ENCODE measurements at regions not wholly inside any gene's neighbourhood (a gene's known extent, or its start where the extent isn't known, plus 50 kb on each side); places are given as distances from the start of the nearest gene placed in this dataset.

DNA sequence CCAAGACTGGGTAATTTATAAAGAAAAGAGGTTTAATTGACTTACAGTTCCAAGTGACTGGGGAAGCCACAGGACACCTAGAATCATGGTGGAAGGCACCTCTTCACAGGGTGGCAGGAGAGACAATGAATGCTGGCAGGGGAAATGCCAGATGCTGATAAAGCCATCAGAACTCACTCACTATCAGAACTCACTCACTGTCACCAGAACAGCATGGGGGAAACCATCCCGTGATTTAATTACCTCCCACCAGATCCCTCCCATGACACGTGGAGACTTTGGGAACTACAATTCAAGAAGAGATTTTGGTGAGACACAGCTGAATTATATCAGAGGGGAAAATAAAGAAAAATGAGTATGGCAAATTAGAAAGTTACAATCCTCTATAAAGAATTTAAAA lies 310.9 kb downstream of the BCHE start:
- Histone ChIP-seq H3K36me3 (replicated peaks; ENCODE audit: insufficient read depth, low read length) (no peaks in the 10 kb centered on the region), H3F3A (ENCODE audit: insufficient read depth, low read length) (peaks cover 9% of the 10 kb centered on the region), H3K9me3 (replicated peaks; ENCODE audit: insufficient read depth, low read length) (no peaks in the 10 kb centered on the region), H3K9me2 (replicated peaks; ENCODE audit: insufficient read depth, low read length) (no peaks in the 10 kb centered on the region), H2AFZ (ENCODE audit: low read length) (no peak overlapping the region), H3K27me3 (replicated peaks; ENCODE audit: insufficient read depth, low read length) (no peaks in the 10 kb centered on the region), H3K79me2 (ENCODE audit: low read length) (no peaks in the 10 kb centered on the region), H3K4me2 (ENCODE audit: low read depth, low read length) (no peak overlapping the region), H3K9ac (ENCODE audit: low read length) (no peak overlapping the region), H3K4me1 (ENCODE audit: low read length) (peaks cover 22% of the 10 kb centered on the region), H3K4me3 (ENCODE audit: low read length) (no peak overlapping the region), H3K27ac (ENCODE audit: low read length) (no peak overlapping the region), H4K20me1 (ENCODE audit: insufficient read depth, low read length) (no peaks in the 10 kb centered on the region)
- DNase-seq = no peak
- TF ChIP-seq EZH2 (optimal IDR thresholded peaks at IDR 0.05; ENCODE audit: low read depth, low read length) (no peak), EZH2phosphoT487 (IDR thresholded peaks at IDR 0.05; ENCODE audit: low read length) (no peak)
- TF ChIP-seq, protein P1, sequence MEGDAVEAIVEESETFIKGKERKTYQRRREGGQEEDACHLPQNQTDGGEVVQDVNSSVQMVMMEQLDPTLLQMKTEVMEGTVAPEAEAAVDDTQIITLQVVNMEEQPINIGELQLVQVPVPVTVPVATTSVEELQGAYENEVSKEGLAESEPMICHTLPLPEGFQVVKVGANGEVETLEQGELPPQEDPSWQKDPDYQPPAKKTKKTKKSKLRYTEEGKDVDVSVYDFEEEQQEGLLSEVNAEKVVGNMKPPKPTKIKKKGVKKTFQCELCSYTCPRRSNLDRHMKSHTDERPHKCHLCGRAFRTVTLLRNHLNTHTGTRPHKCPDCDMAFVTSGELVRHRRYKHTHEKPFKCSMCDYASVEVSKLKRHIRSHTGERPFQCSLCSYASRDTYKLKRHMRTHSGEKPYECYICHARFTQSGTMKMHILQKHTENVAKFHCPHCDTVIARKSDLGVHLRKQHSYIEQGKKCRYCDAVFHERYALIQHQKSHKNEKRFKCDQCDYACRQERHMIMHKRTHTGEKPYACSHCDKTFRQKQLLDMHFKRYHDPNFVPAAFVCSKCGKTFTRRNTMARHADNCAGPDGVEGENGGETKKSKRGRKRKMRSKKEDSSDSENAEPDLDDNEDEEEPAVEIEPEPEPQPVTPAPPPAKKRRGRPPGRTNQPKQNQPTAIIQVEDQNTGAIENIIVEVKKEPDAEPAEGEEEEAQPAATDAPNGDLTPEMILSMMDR (IDR thresholded peaks at IDR 0.05; ENCODE audit: low read length) = no peak

DNA sequence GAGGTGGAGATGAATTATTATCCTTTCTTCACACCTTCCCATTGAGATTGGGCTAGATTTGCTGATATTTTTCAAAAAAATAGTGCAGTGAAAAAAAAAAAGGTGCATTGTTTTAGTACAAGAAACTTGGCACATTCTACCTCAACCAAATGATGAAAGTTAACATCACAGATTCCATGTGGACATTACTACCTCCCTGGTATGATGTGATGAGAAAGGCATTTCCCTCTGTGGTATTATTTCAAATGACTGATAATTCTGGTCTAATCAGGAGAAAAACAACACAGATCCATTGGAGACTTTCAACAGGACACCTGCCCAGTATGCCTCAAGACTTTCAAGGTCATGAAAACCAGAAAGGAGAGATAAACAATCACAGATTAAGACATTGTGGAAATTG lies 313.4 kb downstream of the BCHE start:
- no peaks in the 10 kb centered on the region for H3K9me2 ChIP-seq (replicated peaks; ENCODE audit: insufficient read depth, low read length)
- peaks cover 21% of the 10 kb centered on the region for H3F3A ChIP-seq (ENCODE audit: insufficient read depth, low read length)
- H4K20me1 ChIP-seq (ENCODE audit: insufficient read depth, low read length) = no peaks in the 10 kb centered on the region
- H3K9ac ChIP-seq (ENCODE audit: low read length) = no peak overlapping the region
- no peaks in the 10 kb centered on the region for H3K27me3 ChIP-seq (replicated peaks; ENCODE audit: insufficient read depth, low read length)
- H3K36me3 ChIP-seq (replicated peaks; ENCODE audit: insufficient read depth, low read length) = no peaks in the 10 kb centered on the region
- H3K9me3 ChIP-seq (replicated peaks; ENCODE audit: insufficient read depth, low read length) = no peaks in the 10 kb centered on the region
- no peak for DNase-seq
- H3K27ac ChIP-seq (ENCODE audit: low read length) = no peak overlapping the region
- 0 out of 2 replicates have a peak overlapping the region, but pooled peaks have one; percentile 8 for H2AFZ ChIP-seq (ENCODE audit: low read length)
- no peak overlapping the region for H3K4me3 ChIP-seq (ENCODE audit: low read length)
- no peak for TF ChIP-seq EZH2phosphoT487 (IDR thresholded peaks at IDR 0.05; ENCODE audit: low read length)
- no peak for TF ChIP-seq EZH2 (optimal IDR thresholded peaks at IDR 0.05; ENCODE audit: low read depth, low read length)
- TF ChIP-seq, protein P1 (IDR thresholded peaks at IDR 0.05; ENCODE audit: low read length) = no peak
- H3K4me2 ChIP-seq (ENCODE audit: low read depth, low read length) = no peak overlapping the region
- peaks cover 36% of the 10 kb centered on the region for H3K4me1 ChIP-seq (ENCODE audit: low read length)
- no peaks in the 10 kb centered on the region for H3K79me2 ChIP-seq (ENCODE audit: low read length)

DNA sequence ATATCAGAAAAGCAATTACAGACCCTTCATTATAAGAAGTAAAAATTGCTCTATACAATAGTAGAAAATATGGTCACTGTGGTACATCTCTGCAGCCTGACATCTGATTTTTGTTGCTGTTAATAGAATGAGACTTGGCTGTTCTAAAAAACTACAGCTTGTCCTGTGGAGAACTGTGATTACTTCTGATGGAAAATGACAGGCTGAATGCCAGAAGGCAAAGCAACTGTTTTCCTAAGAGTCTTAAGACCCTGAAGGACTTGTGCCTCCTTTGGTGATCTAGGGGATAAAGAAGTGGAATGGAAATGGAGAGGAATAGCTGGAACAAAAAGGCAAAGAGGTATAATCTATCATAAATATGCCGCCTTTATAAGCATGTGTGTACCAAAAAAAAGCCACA lies 314.8 kb downstream of the BCHE start:
- peak overlapping the region; percentile 70; the same call in 1 of the 2 replicates for H3K27ac ChIP-seq (ENCODE audit: low read length)
- peak overlapping the region; percentile 47; the same call in 1 of the 2 replicates for H2AFZ ChIP-seq (ENCODE audit: low read length)
- H3K9ac ChIP-seq (ENCODE audit: low read length) = no peak overlapping the region
- peaks cover 21% of the 10 kb centered on the region for H3F3A ChIP-seq (ENCODE audit: insufficient read depth, low read length)
- no peaks in the 10 kb centered on the region for H3K27me3 ChIP-seq (replicated peaks; ENCODE audit: insufficient read depth, low read length)
- H3K79me2 ChIP-seq (ENCODE audit: low read length) = no peaks in the 10 kb centered on the region
- H4K20me1 ChIP-seq (ENCODE audit: insufficient read depth, low read length) = no peaks in the 10 kb centered on the region
- H3K4me2 ChIP-seq (ENCODE audit: low read depth, low read length) = peak overlapping the region; percentile 50; the same call in 1 of the 2 replicates
- DNase-seq = no peak
- no peaks in the 10 kb centered on the region for H3K9me3 ChIP-seq (replicated peaks; ENCODE audit: insufficient read depth, low read length)
- H3K9me2 ChIP-seq (replicated peaks; ENCODE audit: insufficient read depth, low read length) = no peaks in the 10 kb centered on the region
- H3K4me1 ChIP-seq (ENCODE audit: low read length) = peaks cover 39% of the 10 kb centered on the region
- TF ChIP-seq EZH2 (optimal IDR thresholded peaks at IDR 0.05; ENCODE audit: low read depth, low read length) = no peak
- no peak for TF ChIP-seq EZH2phosphoT487 (IDR thresholded peaks at IDR 0.05; ENCODE audit: low read length)
- TF ChIP-seq, protein P1 (IDR thresholded peaks at IDR 0.05; ENCODE audit: low read length) = no peak
- no peaks in the 10 kb centered on the region for H3K36me3 ChIP-seq (replicated peaks; ENCODE audit: insufficient read depth, low read length)
- H3K4me3 ChIP-seq (ENCODE audit: low read length) = no peak overlapping the region

Data from MM.1S (cell line).